Activated naive CD8-positive, alpha-beta T cell (primary cell): ENCODE measurements at regions not wholly inside any gene's neighbourhood (a gene's known extent, or its start where the extent isn't known, plus 50 kb on each side); places are given as distances from the start of the nearest gene placed in this dataset.
"Not testable (repeated sequence)": the region's sequence is repeated elsewhere in the genome, so short reads cannot be mapped to it uniquely, and the experiment has no call there.

Experiments
- H3K27ac Mint-ChIP-seq: one replicate; pipeline ENCODE4 v1.8.0; 2021; ENCODE audit warnings: mixed read lengths
- H3K27me3 Mint-ChIP-seq: one replicate; pipeline ENCODE4 v1.8.0; 2021; ENCODE audit warnings: mixed read lengths
- H3K36me3 Mint-ChIP-seq: one replicate; pipeline ENCODE4 v1.8.0; 2021; ENCODE audit warnings: mixed read lengths
- H3K4me1 Mint-ChIP-seq: one replicate; pipeline ENCODE4 v1.8.0; 2021; ENCODE audit warnings: low read depth, mixed read lengths
- H3K4me3 Mint-ChIP-seq: one replicate; pipeline ENCODE4 v1.8.0; 2021; ENCODE audit warnings: mild to moderate bottlenecking, mixed read lengths
- H3K9me3 Mint-ChIP-seq: one replicate; pipeline ENCODE4 v1.8.0; 2021; ENCODE audit warnings: low read depth, mixed read lengths

- not testable (repeated sequence) for H3K27ac Mint-ChIP-seq, H3K36me3 Mint-ChIP-seq, H3K9me3 Mint-ChIP-seq, H3K4me1 Mint-ChIP-seq, H3K27me3 Mint-ChIP-seq, H3K4me3 Mint-ChIP-seq
Observed at GRCh38 chr3:195999176-195999575, 82.7 kb downstream of the TFRC start.

- not testable (repeated sequence) for H3K4me1 Mint-ChIP-seq, H3K4me3 Mint-ChIP-seq, H3K36me3 Mint-ChIP-seq, H3K9me3 Mint-ChIP-seq, H3K27ac Mint-ChIP-seq, H3K27me3 Mint-ChIP-seq
Observed at GRCh38 chr3:195996314-195996713, 85.6 kb downstream of the TFRC start.

GRCh38 chr3:195994343-195994742 is 86.0 kb upstream of the TNK2 start:
- H3K9me3 Mint-ChIP-seq = not testable (repeated sequence)

GRCh38 chr3:195993671-195994070 is 85.3 kb upstream of the TNK2 start:
- H3K4me1 Mint-ChIP-seq, H3K9me3 Mint-ChIP-seq, H3K27me3 Mint-ChIP-seq, H3K4me3 Mint-ChIP-seq, H3K36me3 Mint-ChIP-seq, H3K27ac Mint-ChIP-seq: not testable (repeated sequence)

More at GRCh38 chr3:195994343-195994742, 86.0 kb upstream of the TNK2 start:
- H3K27ac Mint-ChIP-seq, H3K27me3 Mint-ChIP-seq, H3K36me3 Mint-ChIP-seq, H3K4me3 Mint-ChIP-seq, H3K4me1 Mint-ChIP-seq: not testable (repeated sequence)

GRCh38 chr3:195992956-195993595 is 84.7 kb upstream of the TNK2 start:
- not testable (repeated sequence) for H3K9me3 Mint-ChIP-seq, H3K4me1 Mint-ChIP-seq, H3K27me3 Mint-ChIP-seq, H3K36me3 Mint-ChIP-seq, H3K4me3 Mint-ChIP-seq, H3K27ac Mint-ChIP-seq

- not testable (repeated sequence) for H3K36me3 Mint-ChIP-seq, H3K27ac Mint-ChIP-seq, H3K9me3 Mint-ChIP-seq, H3K4me1 Mint-ChIP-seq, H3K27me3 Mint-ChIP-seq, H3K4me3 Mint-ChIP-seq
Observed at GRCh38 chr3:195991986-195992385, 83.6 kb upstream of the TNK2 start.

- not testable (repeated sequence) for H3K36me3 Mint-ChIP-seq, H3K4me1 Mint-ChIP-seq, H3K27me3 Mint-ChIP-seq, H3K9me3 Mint-ChIP-seq
- peak overlapping the region; percentile 78 for H3K27ac Mint-ChIP-seq
- peak overlapping the region; percentile 86 for H3K4me3 Mint-ChIP-seq
Observed at GRCh38 chr3:195991243-195991642, 82.9 kb upstream of the TNK2 start.

- not testable (repeated sequence) for H3K4me1 Mint-ChIP-seq, H3K27me3 Mint-ChIP-seq
- peak overlapping the region; percentile 78 for H3K27ac Mint-ChIP-seq
Observed at GRCh38 chr3:195990841-195991174, 82.5 kb upstream of the TNK2 start.

GRCh38 chr3:195989921-195990840 is 81.8 kb upstream of the TNK2 start:
- not testable (repeated sequence) for H3K4me1 Mint-ChIP-seq, H3K27me3 Mint-ChIP-seq, H3K36me3 Mint-ChIP-seq, H3K9me3 Mint-ChIP-seq
- peak overlapping the region; percentile 78 for H3K27ac Mint-ChIP-seq
- H3K4me3 Mint-ChIP-seq = peak overlapping the region; percentile 86

More at GRCh38 chr3:195990841-195991174, 82.5 kb upstream of the TNK2 start:
- H3K9me3 Mint-ChIP-seq, H3K36me3 Mint-ChIP-seq: not testable (repeated sequence)
- peak overlapping the region; percentile 86 for H3K4me3 Mint-ChIP-seq

GRCh38 chr3:195989197-195989920 is 81.0 kb upstream of the TNK2 start:
- not testable (repeated sequence) for H3K4me1 Mint-ChIP-seq, H3K9me3 Mint-ChIP-seq, H3K27ac Mint-ChIP-seq, H3K27me3 Mint-ChIP-seq, H3K36me3 Mint-ChIP-seq
- peak overlapping the region; percentile 58 for H3K4me3 Mint-ChIP-seq

- not testable (repeated sequence) for H3K9me3 Mint-ChIP-seq, H3K27ac Mint-ChIP-seq, H3K4me1 Mint-ChIP-seq, H3K27me3 Mint-ChIP-seq, H3K36me3 Mint-ChIP-seq
- H3K4me3 Mint-ChIP-seq = peak overlapping the region; percentile 58
Observed at GRCh38 chr3:195988764-195989163, 80.4 kb upstream of the TNK2 start.

- H3K4me3 Mint-ChIP-seq, H3K9me3 Mint-ChIP-seq, H3K27me3 Mint-ChIP-seq, H3K4me1 Mint-ChIP-seq, H3K27ac Mint-ChIP-seq, H3K36me3 Mint-ChIP-seq: not testable (repeated sequence)
Observed at GRCh38 chr3:195987001-195987400, 78.7 kb upstream of the TNK2 start.

- H3K4me1 Mint-ChIP-seq, H3K27me3 Mint-ChIP-seq, H3K9me3 Mint-ChIP-seq, H3K27ac Mint-ChIP-seq, H3K4me3 Mint-ChIP-seq, H3K36me3 Mint-ChIP-seq: not testable (repeated sequence)
Observed at GRCh38 chr3:195986576-195986975, 78.2 kb upstream of the TNK2 start.

- not testable (repeated sequence) for H3K4me1 Mint-ChIP-seq, H3K27ac Mint-ChIP-seq, H3K9me3 Mint-ChIP-seq, H3K4me3 Mint-ChIP-seq, H3K36me3 Mint-ChIP-seq, H3K27me3 Mint-ChIP-seq
Observed at GRCh38 chr3:195985348-195985920, 77.1 kb upstream of the TNK2 start.

- not testable (repeated sequence) for H3K27me3 Mint-ChIP-seq, H3K27ac Mint-ChIP-seq, H3K4me3 Mint-ChIP-seq, H3K9me3 Mint-ChIP-seq, H3K4me1 Mint-ChIP-seq, H3K36me3 Mint-ChIP-seq
Observed at GRCh38 chr3:195984392-195985030, 76.2 kb upstream of the TNK2 start.
